ENCODE measurements at regions not wholly inside any gene's neighbourhood (a gene's known extent, or its start where the extent isn't known, plus 50 kb on each side); places are given as distances from the start of the nearest gene placed in this dataset.

DNA sequence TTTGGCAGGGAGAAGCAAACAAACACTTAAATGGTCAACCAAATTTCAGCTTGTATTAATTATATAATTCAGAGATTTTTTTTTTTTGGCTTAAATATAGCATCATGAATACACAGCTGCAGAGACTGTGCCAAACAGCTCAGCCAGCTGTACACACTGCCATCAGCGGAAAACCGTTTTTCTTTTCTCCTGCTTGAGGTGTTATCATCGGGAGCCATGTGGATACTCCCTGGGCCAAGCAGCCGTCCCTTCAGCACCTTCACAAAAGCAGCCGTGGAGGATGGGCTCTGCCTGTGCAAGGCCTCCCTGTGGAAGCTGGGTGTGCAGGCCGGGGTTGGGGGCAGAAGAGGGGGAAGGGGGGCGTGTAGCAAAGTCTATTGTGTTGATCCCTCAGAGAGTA lies 85.0 kb downstream of the NUF2 start:
- DNase-seq: no peak

- DNase-seq: no peak
Measured at GRCh38 chr1:163408262-163408661, 86.5 kb downstream of the NUF2 start.

GRCh38 chr1:163410073-163410999 lies 88.6 kb downstream of the NUF2 start:
- peak; percentile 1 for DNase-seq

DNA sequence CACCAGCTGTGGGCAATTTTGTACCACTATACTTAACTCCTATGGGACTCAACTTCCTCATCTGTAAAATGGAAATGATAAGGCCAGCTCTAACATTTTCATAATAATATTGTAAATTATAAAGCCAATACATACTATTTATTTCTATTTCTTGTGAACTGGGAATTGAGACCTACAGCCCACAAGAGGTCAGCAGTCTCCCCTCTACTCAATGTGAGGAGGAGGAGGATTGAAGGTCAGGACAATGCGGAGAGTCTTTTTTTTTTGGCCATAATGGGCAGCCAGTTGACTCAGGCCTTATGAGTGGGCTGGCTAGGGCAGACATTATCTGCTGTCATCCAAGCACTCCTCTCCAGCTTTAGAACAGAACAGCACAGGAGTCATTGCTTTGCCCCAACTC lies 90.5 kb downstream of the NUF2 start:
- no peak for DNase-seq

GRCh38 chr1:163414778-163415177 lies 93.0 kb downstream of the NUF2 start:
- DNase-seq: no peak

- no peak for DNase-seq
Measured at GRCh38 chr1:163421701-163422100, 99.9 kb downstream of the NUF2 start.

GRCh38 chr1:163422738-163423404 lies 101.1 kb downstream of the NUF2 start:
- no peak for DNase-seq

DNA sequence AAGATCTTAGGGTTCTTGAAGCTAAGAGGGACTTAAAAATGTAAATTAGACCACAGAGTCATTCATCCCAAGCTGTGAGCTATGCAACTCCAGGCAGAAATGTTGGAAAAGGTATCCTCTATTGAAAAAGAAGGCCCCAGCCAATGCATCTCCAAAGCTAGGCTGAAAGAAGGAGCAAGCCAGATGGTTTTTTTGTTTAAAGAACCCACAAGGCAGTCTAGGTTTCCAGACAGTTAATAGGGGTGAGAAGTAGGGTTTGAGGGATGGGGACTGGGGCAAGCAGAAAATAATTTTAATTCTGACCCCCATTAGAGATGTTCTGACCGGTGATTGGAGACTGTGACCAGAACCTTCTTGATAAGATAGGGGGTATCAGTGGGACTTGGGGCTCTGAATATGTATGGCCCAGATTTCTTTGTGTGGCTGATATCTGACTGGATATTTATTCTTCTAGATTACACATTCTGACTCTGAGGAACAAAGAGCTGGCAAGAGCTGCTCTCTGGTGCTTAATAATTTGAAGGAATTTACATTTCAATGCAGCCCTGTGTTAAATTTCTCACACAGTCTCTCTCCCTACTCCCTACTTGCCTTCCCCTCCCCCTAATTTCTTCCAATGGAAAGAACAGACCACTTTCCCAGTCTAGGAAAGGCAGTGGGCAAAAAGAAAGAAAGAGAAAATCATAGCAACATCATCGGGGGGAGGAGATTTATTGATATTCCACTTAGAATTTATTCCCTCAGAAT lies 104.9 kb downstream of the NUF2 start:
- no peak for DNase-seq

DNA sequence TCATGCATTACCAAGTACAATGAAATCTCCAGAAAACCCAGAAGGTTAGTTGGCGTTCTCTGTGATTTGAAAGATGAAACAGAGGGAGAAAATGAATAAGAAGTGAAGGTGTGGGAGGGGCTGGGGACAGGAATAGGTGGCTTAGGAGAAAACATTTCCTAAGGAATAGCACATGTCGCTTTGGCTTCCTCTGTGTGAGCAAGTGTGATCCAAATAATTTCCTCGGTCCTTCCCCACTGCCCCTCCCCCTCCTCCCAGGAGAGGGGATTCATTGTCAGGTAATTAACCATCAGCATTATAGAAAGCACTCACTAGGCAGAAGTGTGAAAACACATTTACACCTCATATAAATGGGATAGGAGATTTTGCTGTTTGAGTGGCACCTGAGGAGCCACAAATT lies 105.5 kb downstream of the NUF2 start:
- no peak for DNase-seq

DNA sequence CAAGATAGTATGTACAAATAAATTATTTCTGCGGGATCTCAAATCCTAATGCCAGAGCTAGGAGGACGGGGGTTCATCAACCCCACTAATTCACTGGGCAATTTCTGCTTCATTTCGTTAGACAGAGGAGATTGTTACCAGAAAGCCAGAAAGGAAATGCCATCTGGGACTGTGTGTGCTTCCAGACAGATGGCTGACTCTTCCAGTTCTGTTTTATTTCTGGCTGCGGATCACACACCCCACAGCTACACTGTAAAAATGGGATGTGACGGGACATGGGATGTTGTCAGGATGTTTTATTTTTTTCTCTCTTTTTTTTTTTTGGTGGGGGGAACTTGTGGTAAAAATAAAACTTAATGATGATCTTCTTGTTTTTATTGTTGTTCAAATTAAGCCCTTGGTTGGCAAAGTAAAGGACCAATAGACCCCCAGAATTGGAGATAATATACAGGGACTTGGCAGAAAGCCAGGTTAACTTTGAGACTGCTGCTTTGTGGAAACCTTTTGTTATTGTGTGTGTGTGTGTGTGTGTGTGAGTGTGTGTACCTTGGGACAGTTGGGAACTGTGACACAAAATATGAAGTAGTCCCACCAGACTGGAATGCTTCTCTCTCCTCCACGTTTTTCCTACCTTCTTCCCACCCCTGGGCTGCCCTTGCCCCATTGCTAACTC lies 114.5 kb downstream of the NUF2 start:
- DNase-seq: no peak

DNA sequence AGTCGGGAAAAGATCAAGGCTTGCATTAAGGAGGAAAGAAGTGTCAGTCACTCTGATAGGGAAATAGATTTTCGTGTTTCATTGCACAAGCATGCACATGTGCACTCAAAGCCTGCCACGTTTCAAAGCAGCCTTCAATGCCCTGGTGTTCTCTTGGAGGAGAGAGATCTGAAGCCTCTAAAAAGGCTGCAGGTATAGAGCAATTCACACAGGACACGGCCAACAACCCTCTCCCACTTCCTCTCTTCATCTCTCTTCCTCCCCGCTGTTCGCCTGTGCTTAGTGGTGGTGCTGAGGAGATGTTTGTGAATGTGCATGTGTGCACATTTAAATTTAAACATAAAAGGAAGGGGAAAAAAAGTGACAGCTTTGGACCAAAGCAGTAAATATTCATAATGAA lies 117.7 kb downstream of the NUF2 start:
- DNase-seq: no peak

GRCh38 chr1:163440090-163440489 lies 118.3 kb downstream of the NUF2 start:
- no peak for DNase-seq

DNA sequence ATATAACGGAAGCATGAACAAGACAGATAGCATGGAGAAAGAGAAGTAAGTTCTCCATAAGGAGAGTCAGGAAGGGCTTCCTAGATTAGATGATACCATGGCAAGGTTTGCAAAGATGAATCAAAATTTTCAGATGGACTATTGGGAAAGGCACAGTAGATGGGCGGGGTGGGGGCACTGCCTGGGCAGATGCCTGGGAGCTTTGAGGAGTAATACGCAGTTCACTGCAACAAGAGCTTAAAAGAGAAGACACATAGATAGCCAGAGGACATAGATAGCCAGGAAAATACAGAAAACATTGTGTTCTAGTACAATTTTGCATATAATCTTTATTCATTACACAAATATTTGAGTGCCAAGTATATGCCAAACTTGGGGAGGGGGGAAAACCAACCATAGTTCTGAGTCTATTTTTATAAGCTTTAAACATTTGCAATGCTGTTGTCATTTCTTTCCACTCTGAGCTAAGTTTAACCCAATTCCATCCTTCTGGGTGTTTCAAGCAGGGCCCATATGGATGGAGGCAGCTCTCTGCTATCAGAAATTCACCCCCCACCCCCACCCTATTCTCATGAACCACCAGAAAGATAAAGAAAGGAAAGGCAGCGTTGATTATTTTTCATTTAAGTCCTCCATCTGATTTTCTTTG lies 120.6 kb downstream of the NUF2 start:
- no peak for DNase-seq

GRCh38 chr1:163442895-163443294 lies 121.1 kb downstream of the NUF2 start:
- DNase-seq: no peak

DNA sequence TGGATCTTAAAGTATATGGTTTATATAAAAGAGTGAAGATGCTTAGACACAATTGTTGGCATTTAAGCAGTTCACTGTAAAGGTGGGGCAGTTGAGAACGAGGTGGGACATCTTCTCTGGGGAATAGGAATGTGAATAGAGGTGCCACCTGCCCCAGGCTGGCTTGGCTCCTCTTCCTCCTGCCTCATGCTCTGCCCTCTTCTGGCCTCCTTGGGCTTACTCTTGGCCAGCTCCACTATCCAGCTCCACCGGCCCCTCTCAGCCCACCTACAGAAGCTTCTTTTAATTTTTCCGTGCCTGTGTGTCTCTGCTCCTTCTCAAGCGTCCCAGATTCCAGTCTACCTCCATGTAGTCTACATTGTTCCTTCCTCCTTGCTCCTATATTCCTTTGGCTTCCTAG lies 122.1 kb downstream of the NUF2 start:
- no peak for DNase-seq

DNA sequence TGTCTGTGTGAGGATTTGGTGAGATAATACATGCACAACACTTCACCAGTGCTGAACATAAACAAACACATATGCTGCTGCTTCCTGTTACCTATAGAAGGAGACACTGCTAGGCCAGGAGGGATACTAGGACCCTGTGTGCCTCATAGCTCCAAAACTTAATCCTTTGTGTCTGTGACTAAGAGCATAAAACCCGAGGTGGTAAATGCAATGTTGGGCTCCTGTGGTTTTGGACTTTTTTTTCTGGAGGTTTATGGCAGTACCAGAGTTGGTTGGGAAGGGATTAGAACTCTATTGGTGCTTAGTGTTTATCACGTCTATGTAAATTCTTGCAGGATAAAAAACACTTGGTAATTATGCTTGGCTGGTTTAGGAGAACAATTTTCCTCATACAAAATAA lies 122.9 kb downstream of the NUF2 start:
- DNase-seq: no peak

- DNase-seq: no peak
Measured at GRCh38 chr1:163450986-163451385, 129.2 kb downstream of the NUF2 start.

DNA sequence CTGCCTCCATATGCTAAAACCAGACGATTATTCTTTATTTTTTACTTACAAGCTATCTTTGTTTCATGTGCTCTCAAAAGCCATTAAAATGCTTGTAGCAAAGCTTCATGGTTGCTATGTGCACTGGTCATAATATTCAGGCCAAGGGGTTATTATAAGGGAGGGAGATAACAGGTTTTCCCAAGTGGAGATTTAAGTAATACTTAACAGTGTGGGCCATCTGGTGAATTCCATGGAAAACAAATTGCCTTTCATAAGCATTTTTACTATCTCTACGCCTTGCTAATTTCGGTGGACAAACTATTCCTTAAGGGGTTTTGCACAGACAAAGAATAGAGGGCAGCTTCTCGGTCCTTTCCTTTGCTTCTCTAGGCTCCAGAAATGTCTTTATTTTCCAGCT lies 137.8 kb downstream of the NUF2 start:
- DNase-seq: no peak

GRCh38 chr1:163467289-163467688 lies 145.5 kb downstream of the NUF2 start:
- no peak for DNase-seq

DNA sequence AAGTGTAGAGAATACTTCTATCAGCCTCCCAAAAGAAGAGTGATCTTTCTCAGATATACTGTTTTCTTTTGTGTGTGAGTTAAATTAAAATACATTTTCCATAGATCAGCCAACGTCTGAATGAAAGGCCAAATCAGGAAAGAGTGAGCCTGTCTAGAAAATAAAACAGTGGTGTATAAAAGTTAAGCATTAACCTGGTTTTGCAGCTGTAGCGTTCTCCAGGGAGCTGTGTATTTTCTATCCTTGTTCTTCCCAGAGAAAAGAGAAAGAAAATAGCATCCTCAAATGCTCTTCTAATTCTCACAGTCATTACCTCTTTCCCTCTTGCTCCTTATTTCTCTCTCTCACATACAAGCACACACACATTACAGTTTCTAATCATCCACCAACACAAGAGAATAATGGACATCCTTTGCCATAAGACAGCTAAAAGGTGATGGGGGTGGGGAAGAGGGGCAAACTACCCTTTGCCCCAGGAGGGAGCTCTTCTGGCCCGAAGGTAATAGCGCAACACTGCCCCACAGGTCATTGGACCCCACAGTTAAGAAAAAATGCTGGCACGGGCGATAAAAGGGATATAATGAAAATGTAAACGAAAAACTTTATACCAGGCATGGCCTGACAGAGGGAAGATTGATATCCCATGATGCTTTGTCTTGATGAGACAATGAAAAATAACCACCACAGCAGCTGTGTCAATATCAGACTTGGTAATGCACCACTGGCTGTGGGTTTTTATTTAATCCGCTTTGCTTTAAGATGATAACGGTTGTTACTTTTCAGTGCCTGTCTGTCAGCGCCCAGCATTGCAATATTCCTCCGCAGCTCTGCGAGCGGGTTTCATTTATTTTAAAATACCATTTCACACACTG lies 150.3 kb downstream of the NUF2 start:
- DNase-seq: no peak

DNA sequence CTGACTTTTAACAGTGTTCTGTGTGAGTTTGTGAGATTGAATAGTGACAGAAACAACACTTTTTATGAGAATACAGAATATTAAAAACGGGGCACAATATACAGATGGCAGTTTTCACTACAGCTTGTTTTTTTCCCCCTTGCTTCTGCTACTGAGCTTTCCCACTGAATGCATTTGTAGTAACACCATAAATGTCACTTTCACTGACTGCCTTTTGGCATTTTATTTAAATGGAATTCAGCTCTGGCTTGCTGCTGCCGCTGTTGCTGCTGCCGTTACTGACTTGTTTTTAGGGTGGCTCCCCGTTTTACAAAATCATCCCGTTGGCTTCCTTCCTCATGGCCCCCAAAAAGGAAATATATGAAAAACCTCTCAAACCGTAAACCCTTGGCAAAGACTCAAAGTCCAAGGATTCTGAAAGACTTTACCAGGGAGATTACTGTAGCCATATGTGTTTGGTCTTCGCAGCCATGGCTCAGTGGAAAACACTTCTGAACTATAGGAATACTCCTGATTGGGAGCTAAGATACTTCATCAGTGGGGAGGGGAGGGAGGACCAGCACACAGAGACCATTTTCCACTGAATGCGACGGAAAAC lies 151.0 kb downstream of the NUF2 start:
- DNase-seq: no peak
